ENCODE measurements at regions not wholly inside any gene's neighbourhood (a gene's known extent, or its start where the extent isn't known, plus 50 kb on each side); places are given as distances from the start of the nearest gene placed in this dataset.

GRCh38 chr1:221940631-221941030 is 198.7 kb upstream of the DUSP10 start:
- no peaks in the 10 kb centered on the region for H3K27me3 ChIP-seq (replicated peaks in 1 of 4; ENCODE audit: control insufficient read depth in 3 of 4, extremely low read depth in 1 of 4, insufficient read depth in 3 of 4, low read length in 3 of 4)
- H2BK120ac ChIP-seq (replicated peaks; ENCODE audit: low read depth, low read length): no peak overlapping the region
- ChIA-PET CTCF (ENCODE audit: partially characterized antibody) (no interaction called here), POLR2A (ENCODE audit: partially characterized antibody) (no interaction called here)
- no peak overlapping the region for H4K8ac ChIP-seq (ENCODE audit: extremely low read depth, insufficient read depth, low read length)
- no peak overlapping the region for H3K56ac ChIP-seq (replicated peaks; ENCODE audit: insufficient read length, low read depth, low read length)
- no peak overlapping the region for H3K27ac ChIP-seq (ENCODE audit: low read depth, low read length)
- H2BK15ac ChIP-seq (ENCODE audit: low read length): no peak overlapping the region
- 91% methylated on average over 1 of the region's 1 CpG; no CpG with 5 or more reads in 1 of the 2 experiments for WGBS, 2 experiments (ENCODE audit: extremely low coverage in 1 of 2, insufficient coverage in 1 of 2, insufficient read length in 1 of 2, insufficient replicate concordance in 2 of 2, low coverage in 1 of 2, low lambda C conversion rate in 2 of 2, missing lambda C conversion rate in 1 of 2)
- H3K4me1 ChIP-seq (replicated peaks in 1 of 4; ENCODE audit: control insufficient read depth in 3 of 4, insufficient read depth in 4 of 4, low read length in 3 of 4): no peaks in the 10 kb centered on the region
- no peak overlapping the region for H3K4ac ChIP-seq (replicated peaks; ENCODE audit: insufficient read length, low read depth, low read length)
- no peaks in the 10 kb centered on the region for H3K36me3 ChIP-seq (ENCODE audit: control insufficient read depth in 2 of 4, insufficient read depth in 4 of 4, low read length in 3 of 4)
- no peak overlapping the region for H4K5ac ChIP-seq (ENCODE audit: insufficient read length, low read depth, low read length)
- H3K23me2 ChIP-seq (ENCODE audit: low read depth, low read length): no peaks in the 10 kb centered on the region
- no peak overlapping the region for H3K9ac ChIP-seq (replicated peaks in 1 of 4; ENCODE audit: extremely low read depth in 1 of 4, low read depth in 3 of 4, low read length in 3 of 4)
- no peak overlapping the region for H2BK20ac ChIP-seq (ENCODE audit: low read length)
- H3K9me3 ChIP-seq (ENCODE audit: insufficient read depth in 2 of 2, low read depth in 1 of 2, low read length in 1 of 2): 0 out of 4 replicates have a peak, but pooled peaks cover 0 to 3% of the 10 kb centered on the region in 2 experiments
- no peak for FAIRE-seq
- no peaks in the 10 kb centered on the region for H3K79me2 ChIP-seq (ENCODE audit: control insufficient read depth in 1 of 2, insufficient read depth in 2 of 2, low read length in 2 of 2)
- H3K18ac ChIP-seq (ENCODE audit: extremely low read depth, low read length): no peak overlapping the region
- H4K20me1 ChIP-seq (replicated peaks in 1 of 2; ENCODE audit: control insufficient read depth in 1 of 2, insufficient read depth in 2 of 2, low read length in 2 of 2): no peaks in the 10 kb centered on the region
- no peak overlapping the region for H3K14ac ChIP-seq (ENCODE audit: insufficient read length)
- H2BK12ac ChIP-seq (ENCODE audit: low read depth, low read length): no peak overlapping the region
- DNase-seq (ENCODE audit: low read depth in 1 of 2, low spot score in 2 of 2): no peak
- no peak for TF ChIP-seq SIRT6 (IDR thresholded peaks at IDR 0.05; ENCODE audit: low read length)
- TF ChIP-seq CBX5 (IDR thresholded peaks at IDR 0.05; ENCODE audit: low read depth, low read length): no peak
- H3K4me3 ChIP-seq (ENCODE audit: extremely low read depth in 1 of 4, insufficient read depth in 2 of 4, low read depth in 3 of 4, low read length in 4 of 4): no peak overlapping the region
- 0 out of 2 replicates have a peak overlapping the region, but pooled peaks have one; percentile 53 for H2AFZ ChIP-seq (ENCODE audit: low read length)
- no peak overlapping the region for H4K91ac ChIP-seq (replicated peaks; ENCODE audit: insufficient read length, low read length)
- H3K23ac ChIP-seq (ENCODE audit: insufficient read length): no peak overlapping the region
- H2AK5ac ChIP-seq (ENCODE audit: low read depth, low read length): 0 out of 2 replicates have a peak overlapping the region, but pooled peaks have one; percentile 11
- no peak overlapping the region for H2BK5ac ChIP-seq (ENCODE audit: low read depth, low read length)
- no peak overlapping the region for H3K4me2 ChIP-seq (ENCODE audit: insufficient read depth in 1 of 2, low read depth in 2 of 2, low read length in 2 of 2)
- H3K79me1 ChIP-seq (ENCODE audit: low read depth, low read length): no peaks in the 10 kb centered on the region

Measured in H1 (cell line).